IMR-90 (cell line): ENCODE measurements at regions not wholly inside any gene's neighbourhood (a gene's known extent, or its start where the extent isn't known, plus 50 kb on each side); places are given as distances from the start of the nearest gene placed in this dataset.

Experiments
- ATAC-seq: fragments of 200-7000 bp; cut with Tn5 transposase; 2 replicates; pipeline ENCODE4 v1.9.1; 2020; ENCODE audit warnings: low read depth, mild to moderate bottlenecking, moderate library complexity
- BruUV-seq: library from RNA; stranded (reverse); fragments of 400-500 nt; replicated peaks from 2 replicates; lab custom pipeline; 2021; lab: Mats Ljungman, UMichigan
- CTCF ChIA-PET: fragments of 300-600 bp; formaldehyde crosslinking; extraction: SDS; loops from one replicate; lab custom pipeline; 2021; ENCODE audit warnings: antibody characterized with exemption; lab: Yijun Ruan, JAX
- POLR2A ChIA-PET: fragments of 300-600 bp; sonication (Branson Sonifier 250); formaldehyde crosslinking; loops from one replicate; lab custom pipeline; 2022; ENCODE audit warnings: antibody characterized with exemption; ENCODE audit not compliant: unreplicated experiment; lab: Charles Lee
- DNase-seq: peaks from one replicate; pipeline ENCODE4 v3.0.0; 2013
- H2AFZ ChIP-seq: replicated peaks from 2 replicates; pipeline ENCODE3; 2013; ENCODE audit warnings: low read length, mild to moderate bottlenecking; ENCODE audit not compliant: poor library complexity
- H2AK5ac ChIP-seq: 2 replicates; pipeline ENCODE4 v1.6.1; 2013; ENCODE audit warnings: low read depth, low read length, inconsistent platforms
- H2AK9ac ChIP-seq: replicated peaks from 2 replicates; pipeline ENCODE3; 2013; ENCODE audit warnings: mild to moderate bottlenecking, low read depth, low read length, moderate library complexity; ENCODE audit not compliant: poor library complexity
- H2BK120ac ChIP-seq: 2 replicates; pipeline ENCODE4 v1.6.1; 2013; ENCODE audit warnings: low read depth, low read length, inconsistent platforms
- H2BK15ac ChIP-seq: 3 replicates; pipeline ENCODE4 v1.6.1; 2013; ENCODE audit warnings: low read depth, low read length, inconsistent platforms
- H2BK20ac ChIP-seq: 2 replicates; pipeline ENCODE4 v1.6.1; 2013; ENCODE audit warnings: low read depth, mild to moderate bottlenecking, inconsistent platforms, low read length, moderate library complexity
- H2BK5ac ChIP-seq: 2 replicates; pipeline ENCODE4 v1.6.1; 2013; ENCODE audit warnings: mild to moderate bottlenecking, low read depth, low read length, inconsistent platforms; ENCODE audit not compliant: poor library complexity, severe bottlenecking
- H3K14ac ChIP-seq: replicated peaks from 2 replicates; pipeline ENCODE4 v1.6.1; 2013; ENCODE audit warnings: low read depth, low read length, inconsistent platforms
- H3K18ac ChIP-seq: 2 replicates; pipeline ENCODE4 v1.6.1; 2013; ENCODE audit warnings: low read depth, low read length, control low read depth
- H3K23ac ChIP-seq: 2 replicates; pipeline ENCODE4 v1.6.1; 2013; ENCODE audit warnings: low read depth, low read length, inconsistent platforms
- H3K27ac ChIP-seq: 2 replicates; pipeline ENCODE4 v1.5.1; 2013; ENCODE audit warnings: mild to moderate bottlenecking, control low read depth, low read length; ENCODE audit not compliant: insufficient read depth
- H3K27me3 ChIP-seq: 2 replicates; pipeline ENCODE4 v1.6.1; 2013; ENCODE audit warnings: low read length; ENCODE audit not compliant: control insufficient read depth, insufficient read depth
- H3K36me3 ChIP-seq: 2 replicates; pipeline ENCODE4 v1.6.1; 2013; ENCODE audit warnings: low read length, mixed read lengths; ENCODE audit not compliant: control insufficient read depth, insufficient read depth
- H3K4ac ChIP-seq: 2 replicates; pipeline ENCODE4 v1.6.1; 2013; ENCODE audit warnings: low read depth, low read length, inconsistent platforms
- H3K4me1 ChIP-seq: 2 replicates; pipeline ENCODE4 v1.6.1; 2013; ENCODE audit warnings: low read length, mixed read lengths; ENCODE audit not compliant: control insufficient read depth, insufficient read depth
- H3K4me2 ChIP-seq: 2 replicates; pipeline ENCODE4 v1.6.1; 2013; ENCODE audit warnings: low read depth, mild to moderate bottlenecking, control low read depth, low read length, moderate library complexity
- H3K4me3 ChIP-seq: 2 replicates; pipeline ENCODE4 v1.5.1; 2013; ENCODE audit warnings: low read depth, mild to moderate bottlenecking, control low read depth, low read length, moderate library complexity; ENCODE audit not compliant: insufficient read depth
- H3K56ac ChIP-seq: 2 replicates; pipeline ENCODE4 v1.6.1; 2013; ENCODE audit warnings: low read length, inconsistent platforms; ENCODE audit not compliant: insufficient read depth; ENCODE audit errors: extremely low read depth
- H3K79me1 ChIP-seq, 2 experiments: 2 replicates each; pipeline ENCODE4 v1.6.1; 2013; ENCODE audit warnings: low read length in 2 of 2, inconsistent platforms in 1 of 2, low read depth in 1 of 2
- H3K9ac ChIP-seq: 2 replicates; pipeline ENCODE4 v1.6.1; 2013; ENCODE audit warnings: low read depth, low read length, control low read depth
- H3K9me1 ChIP-seq: 2 replicates; pipeline ENCODE4 v1.6.1; 2013; ENCODE audit warnings: low read length, inconsistent platforms; ENCODE audit not compliant: insufficient read depth
- H3K9me3 ChIP-seq: 2 replicates; pipeline ENCODE4 v1.6.1; 2013; ENCODE audit warnings: low read length; ENCODE audit not compliant: control insufficient read depth, insufficient read depth
- H4K20me1 ChIP-seq: 2 replicates; pipeline ENCODE4 v1.6.1; 2013; ENCODE audit warnings: low read length, inconsistent platforms; ENCODE audit not compliant: insufficient read depth
- H4K5ac ChIP-seq: 2 replicates; pipeline ENCODE4 v1.6.1; 2013; ENCODE audit warnings: mild to moderate bottlenecking, low read depth, low read length, control low read depth
- H4K8ac ChIP-seq, 2 experiments: 2 replicates each; pipeline ENCODE4 v1.6.1; 2013; ENCODE audit warnings: low read depth in 2 of 2, low read length in 2 of 2, control low read depth in 1 of 2, inconsistent platforms in 1 of 2
- H4K91ac ChIP-seq: 2 replicates; pipeline ENCODE4 v1.6.1; 2013; ENCODE audit warnings: low read depth, low read length, inconsistent platforms; ENCODE audit not compliant: insufficient read depth
- BHLHE40 ChIP-seq: fragments of 150-350 bp; IDR thresholded peaks from 2 replicates; pipeline ENCODE4 v1.6.1; 2016; ENCODE audit warnings: mild to moderate bottlenecking, low read depth, low read length
- MAFK ChIP-seq: IDR thresholded peaks from 2 replicates; pipeline ENCODE4 v1.6.1; 2012; ENCODE audit warnings: low read depth, low read length, improper control_type of control experiment
- MAZ ChIP-seq: IDR thresholded peaks from 2 replicates; pipeline ENCODE4 v1.6.1; 2012; ENCODE audit warnings: low read depth, mild to moderate bottlenecking, low read length, improper control_type of control experiment, moderate library complexity, borderline replicate concordance
- MXI1 ChIP-seq: IDR thresholded peaks from 2 replicates; pipeline ENCODE4 v1.6.1; 2012; ENCODE audit warnings: low read depth, mild to moderate bottlenecking, low read length, moderate library complexity, borderline replicate concordance
- NFE2L2 ChIP-seq: fragments of 150-350 bp; IDR thresholded peaks from 2 replicates; pipeline ENCODE4 v1.6.1; 2016; ENCODE audit warnings: low read depth, mild to moderate bottlenecking, low read length
- RAD21 ChIP-seq: IDR thresholded peaks from 2 replicates; pipeline ENCODE4 v1.6.1; 2012; ENCODE audit warnings: low read length, improper control_type of control experiment
- RFX5 ChIP-seq: IDR thresholded peaks from 2 replicates; pipeline ENCODE4 v1.8.0; 2012; ENCODE audit warnings: low read depth, mild to moderate bottlenecking, low read length, moderate library complexity
- WGBS, 2 experiments: methylation state at CpG; one replicate each; pipeline versions ENCODE4 v1.1.5 to v1.1.7; 2013; ENCODE audit warnings: missing lambda C conversion rate in 2 of 2; ENCODE audit not compliant: insufficient read length in 1 of 2; ENCODE audit errors: extremely low coverage in 2 of 2; 5-methylcytosine and 5-hydroxymethylcytosine counted together
- dilution Hi-C: fragments of 300-500 bp; cut with HindIII; formaldehyde crosslinking; loops from one replicate; pipeline ENCODE4 v1.14.3; 2018; ENCODE audit warnings: low sequenced_read_pairs; ENCODE audit not compliant: unreplicated experiment
- in situ Hi-C: fragments of 300-500 bp; cut with MboI; formaldehyde crosslinking; loops from 3 replicates; pipeline ENCODE4 v1.14.3; 2019; ENCODE audit warnings: low sequenced_read_pairs, inconsistent platforms, mixed read lengths
- intact Hi-C: fragments of 100-400 bp; cut with micrococcal nuclease; formaldehyde crosslinking; loops from 2 replicates; pipeline ENCODE4 v1.10.0; 2022
- TF ChIP-seq, protein P1 (sequence below): conservative IDR thresholded peaks from 2 replicates; pipeline ENCODE4 v1.5.1; 2012; ENCODE audit warnings: mild to moderate bottlenecking, low read depth, low read length, improper control_type of control experiment
- TF ChIP-seq, protein P2 (sequence below): fragments of 150-350 bp; IDR thresholded peaks from 2 replicates; pipeline ENCODE4 v1.6.1; 2016; ENCODE audit warnings: low read depth, mild to moderate bottlenecking, low read length, moderate library complexity, borderline replicate concordance

DNA sequence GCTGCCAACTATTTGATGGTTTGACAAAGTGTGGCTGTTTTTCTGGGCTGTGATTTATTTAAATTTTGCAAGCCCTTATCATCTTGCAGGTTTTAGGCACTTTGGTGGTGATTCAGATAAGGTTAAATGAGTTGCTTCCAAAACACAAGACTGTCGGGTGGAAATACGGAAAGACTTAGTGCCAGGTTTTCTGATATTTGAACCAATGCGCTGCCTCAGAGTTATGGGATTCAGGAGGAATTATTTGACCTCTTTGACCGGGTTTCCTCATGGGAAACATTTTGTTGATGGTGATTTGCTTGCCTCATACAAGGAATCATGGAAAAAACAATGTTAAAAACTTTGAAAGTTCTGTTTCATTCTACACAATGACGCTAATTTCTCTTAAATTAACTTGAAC lies 136.1 kb upstream of the MAP9 start:
- Histone ChIP-seq H3K9me1 (no peaks in the 10 kb centered on the region), H4K91ac (no peak overlapping the region), H3K9me3 (no peaks in the 10 kb centered on the region), H2BK5ac (no peak overlapping the region), H3K4me1 (no peaks in the 10 kb centered on the region), H3K36me3 (no peaks in the 10 kb centered on the region), H3K4me3 (no peak overlapping the region), H3K79me1 (no peaks in the 10 kb centered on the region), H2AK5ac (no peak overlapping the region), H3K9ac (no peak overlapping the region), H4K20me1 (no peaks in the 10 kb centered on the region), H4K8ac (no peak overlapping the region), H3K14ac (no peak overlapping the region), H3K27ac (no peak overlapping the region), H3K4ac (no peak overlapping the region), H2AK9ac (no peak overlapping the region), H2BK20ac (no peak overlapping the region), H2BK15ac (no peak overlapping the region), H4K5ac (no peak overlapping the region), H2AFZ (no peak overlapping the region), H3K27me3 (no peaks in the 10 kb centered on the region; the same call in 1 of the 2 replicates), H3K18ac (no peak overlapping the region), H3K23ac (no peak overlapping the region), H3K56ac (no peak overlapping the region), H2BK120ac (no peak overlapping the region), H3K4me2 (no peak overlapping the region)
- ChIA-PET CTCF (no interaction called here), POLR2A (no interaction called here)
- no TSS peak for BruUV-seq
- intact Hi-C loops, result no loop called here
- WGBS, 2 experiments, result 89% methylated on average over 2 of the region's 5 CpGs; no CpG with 5 or more reads in 1 of the 2 experiments
- dilution Hi-C loops, result no loop called here
- TF ChIP-seq NFE2L2 (no peak), MAZ (no peak), MAFK (no peak), BHLHE40 (no peak), MXI1 (no peak), RFX5 (no peak), RAD21 (no peak)
- TF ChIP-seq, protein P1, sequence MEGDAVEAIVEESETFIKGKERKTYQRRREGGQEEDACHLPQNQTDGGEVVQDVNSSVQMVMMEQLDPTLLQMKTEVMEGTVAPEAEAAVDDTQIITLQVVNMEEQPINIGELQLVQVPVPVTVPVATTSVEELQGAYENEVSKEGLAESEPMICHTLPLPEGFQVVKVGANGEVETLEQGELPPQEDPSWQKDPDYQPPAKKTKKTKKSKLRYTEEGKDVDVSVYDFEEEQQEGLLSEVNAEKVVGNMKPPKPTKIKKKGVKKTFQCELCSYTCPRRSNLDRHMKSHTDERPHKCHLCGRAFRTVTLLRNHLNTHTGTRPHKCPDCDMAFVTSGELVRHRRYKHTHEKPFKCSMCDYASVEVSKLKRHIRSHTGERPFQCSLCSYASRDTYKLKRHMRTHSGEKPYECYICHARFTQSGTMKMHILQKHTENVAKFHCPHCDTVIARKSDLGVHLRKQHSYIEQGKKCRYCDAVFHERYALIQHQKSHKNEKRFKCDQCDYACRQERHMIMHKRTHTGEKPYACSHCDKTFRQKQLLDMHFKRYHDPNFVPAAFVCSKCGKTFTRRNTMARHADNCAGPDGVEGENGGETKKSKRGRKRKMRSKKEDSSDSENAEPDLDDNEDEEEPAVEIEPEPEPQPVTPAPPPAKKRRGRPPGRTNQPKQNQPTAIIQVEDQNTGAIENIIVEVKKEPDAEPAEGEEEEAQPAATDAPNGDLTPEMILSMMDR, result no peak
- TF ChIP-seq, protein P2, sequence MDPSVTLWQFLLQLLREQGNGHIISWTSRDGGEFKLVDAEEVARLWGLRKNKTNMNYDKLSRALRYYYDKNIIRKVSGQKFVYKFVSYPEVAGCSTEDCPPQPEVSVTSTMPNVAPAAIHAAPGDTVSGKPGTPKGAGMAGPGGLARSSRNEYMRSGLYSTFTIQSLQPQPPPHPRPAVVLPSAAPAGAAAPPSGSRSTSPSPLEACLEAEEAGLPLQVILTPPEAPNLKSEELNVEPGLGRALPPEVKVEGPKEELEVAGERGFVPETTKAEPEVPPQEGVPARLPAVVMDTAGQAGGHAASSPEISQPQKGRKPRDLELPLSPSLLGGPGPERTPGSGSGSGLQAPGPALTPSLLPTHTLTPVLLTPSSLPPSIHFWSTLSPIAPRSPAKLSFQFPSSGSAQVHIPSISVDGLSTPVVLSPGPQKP, result no peak
- DNase-seq (no peak), ATAC-seq (no peak)
- in situ Hi-C loops, result no loop called here
